Transverse colon (tissue), 3 donors: ENCODE measurements at regions not wholly inside any gene's neighbourhood (a gene's known extent, or its start where the extent isn't known, plus 50 kb on each side); places are given as distances from the start of the nearest gene placed in this dataset.

Source experiments
- CTCF ChIP-seq, 5 experiments: fragments of 200-600 bp in 3 of 5; fragments of 450-650 bp in 2 of 5; sonication (generic) in 3 of 5; IDR thresholded peaks; 1 replicate in 2 of 5; 2 replicates in 3 of 5; pipeline ENCODE4 v1.5.1; 2016 to 2017; ENCODE audit warnings: antibody characterized with exemption in 5 of 5, inconsistent platforms in 3 of 5, mild to moderate bottlenecking in 2 of 5, moderate library complexity in 1 of 5
- EP300 ChIP-seq: sonication (generic); formaldehyde crosslinking; IDR thresholded peaks from one replicate; pipeline ENCODE4 v1.6.1; 2017; ENCODE audit warnings: antibody characterized with exemption, low read depth
- POLR2A ChIP-seq: fragments of 450-650 bp; IDR thresholded peaks from one replicate; pipeline ENCODE4 v1.6.1; 2016; ENCODE audit warnings: antibody characterized with exemption, mild to moderate bottlenecking, moderate library complexity

DNA sequence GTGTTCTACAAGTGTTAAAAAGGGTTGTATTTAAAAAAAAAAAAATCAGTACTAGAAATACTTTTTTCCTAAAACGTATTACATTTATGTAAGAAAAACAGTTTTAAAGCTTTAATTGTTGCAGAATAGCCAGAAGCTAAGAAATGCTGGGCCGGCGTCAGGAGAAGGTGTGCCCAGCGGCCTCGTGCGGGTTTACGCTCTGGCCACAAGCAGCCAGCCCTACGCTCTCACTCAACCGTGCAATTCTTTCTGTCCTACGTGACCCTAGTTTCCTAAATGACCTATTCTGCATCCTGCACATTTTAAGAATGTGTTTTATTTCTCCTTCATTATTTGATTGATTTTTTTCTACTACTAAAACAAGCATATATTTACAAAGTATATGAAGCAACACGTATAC lies 279.7 kb upstream of the KLF14 start:
- TF ChIP-seq CTCF (IDR thresholded peaks at IDR 0.05) = no peak
- TF ChIP-seq EP300 = no peak
- TF ChIP-seq POLR2A = no peak
